Prostate gland (tissue), 2 donors: ENCODE measurements at regions not wholly inside any gene's neighbourhood (a gene's known extent, or its start where the extent isn't known, plus 50 kb on each side); places are given as distances from the start of the nearest gene placed in this dataset.

Experiments
- DNase-seq: peaks from one replicate; pipeline ENCODE4 v3.0.0-alpha.2; 2019; ENCODE audit warnings: low spot score
- H3K27ac ChIP-seq, 2 donors: fragments of 200-600 bp; sonication (generic); 2 replicates each; pipeline ENCODE4 v1.5.1; 2017 to 2019
- H3K27me3 ChIP-seq: fragments of 200-600 bp; sonication (generic); replicated peaks from 2 replicates; pipeline ENCODE4 v1.5.1; 2019; ENCODE audit not compliant: insufficient read depth
- H3K36me3 ChIP-seq, 2 donors: fragments of 200-600 bp; sonication (generic); 1 replicate in 1 of 2; 2 replicates in 1 of 2; pipeline versions ENCODE4 v1.5.1 to v1.8.1; 2017 to 2019
- H3K4me1 ChIP-seq: fragments of 200-600 bp; sonication (generic); replicated peaks from 2 replicates; pipeline ENCODE4 v1.5.1; 2019
- H3K4me3 ChIP-seq, 2 donors: fragments of 200-600 bp; sonication (generic); 2 replicates each; pipeline ENCODE4 v1.5.1; 2017 to 2019
- H3K9me3 ChIP-seq: fragments of 200-600 bp; sonication (generic); 2 replicates; pipeline ENCODE4 v1.5.1; 2017
- CTCF ChIP-seq, 4 experiments: fragments of 200-600 bp in 2 of 4; fragments of 450-650 bp in 2 of 4; sonication (generic) in 2 of 4; IDR thresholded peaks; 1 replicate in 3 of 4; 2 replicates in 1 of 4; pipeline ENCODE4 v1.5.1; 2016 to 2019; ENCODE audit warnings: antibody characterized with exemption in 4 of 4, mild to moderate bottlenecking in 2 of 4, moderate library complexity in 2 of 4
- POLR2A ChIP-seq: fragments of 450-650 bp; IDR thresholded peaks from one replicate; pipeline ENCODE4 v1.6.1; 2016; ENCODE audit warnings: antibody characterized with exemption, mild to moderate bottlenecking
- POLR2AphosphoS5 ChIP-seq: sonication (generic); formaldehyde crosslinking; IDR thresholded peaks from one replicate; pipeline ENCODE4 v1.6.1; 2017; ENCODE audit warnings: antibody characterized with exemption
- WGBS: methylation state at CpG from one replicate; pipeline ENCODE4 v1.1.5; 2018; 5-methylcytosine and 5-hydroxymethylcytosine counted together
- intact Hi-C: fragments of 100-400 bp; cut with DNase I; formaldehyde crosslinking; loops from one replicate; pipeline ENCODE4 v1.14.2; 2022

DNA sequence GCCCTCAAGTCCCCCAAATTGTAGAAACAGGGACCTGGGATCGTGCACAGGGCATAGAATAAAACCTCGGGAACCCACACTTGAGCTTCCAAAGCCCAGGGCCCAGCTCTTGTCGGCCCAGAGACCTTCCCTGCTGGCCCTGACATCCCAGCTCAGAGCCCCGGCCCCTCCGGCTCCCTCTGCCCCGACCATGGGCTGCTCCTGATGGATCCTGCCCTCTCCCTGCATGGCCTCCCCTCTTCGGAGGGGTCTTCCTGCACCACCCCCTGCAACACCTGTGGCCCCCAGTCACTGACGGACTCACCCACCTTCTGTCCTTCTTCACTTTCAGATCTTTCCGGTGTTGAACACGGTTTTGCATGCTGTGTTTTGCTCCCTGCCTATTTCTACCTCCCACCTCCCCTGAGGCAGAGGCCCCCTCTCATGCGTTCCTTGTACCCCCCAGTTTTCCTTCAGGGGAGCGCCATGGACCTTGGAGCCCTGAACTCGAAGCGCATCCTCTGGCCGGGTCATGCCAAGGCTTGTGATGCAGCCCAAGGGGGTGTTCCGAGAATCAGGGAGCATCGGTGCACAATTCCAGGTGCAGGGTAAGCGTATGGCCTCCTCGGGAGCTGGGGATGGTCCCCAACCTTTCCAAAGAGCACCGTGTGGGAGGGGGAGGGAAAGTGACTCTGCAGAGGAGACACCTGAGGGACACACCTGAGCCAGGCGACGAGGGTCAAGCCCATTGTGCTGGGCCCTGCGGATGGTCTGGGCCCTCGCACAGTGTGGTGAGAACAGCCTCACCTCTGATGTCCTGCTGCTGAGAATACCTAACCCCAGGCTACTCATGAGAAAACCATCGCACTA, 666.4 kb downstream of the BRD1 start:
- no peaks in the 10 kb centered on the region for H3K4me1 ChIP-seq
- DNase-seq, result no peak
- no peak overlapping the region for H3K4me3 ChIP-seq
- TF ChIP-seq POLR2A, result no peak
- no peak for TF ChIP-seq CTCF (IDR thresholded peaks at IDR 0.05)
- no peaks in the 10 kb centered on the region for H3K9me3 ChIP-seq
- 89% methylated on average over 25 of the region's 25 CpGs for WGBS
- H3K27ac ChIP-seq, result no peak overlapping the region
- intact Hi-C loops, result no loop called here
- H3K36me3 ChIP-seq, result no peaks in the 10 kb centered on the region
- H3K27me3 ChIP-seq, result peaks cover 23% of the 10 kb centered on the region

GRCh38 chr22:49160261-49161001, 667.2 kb downstream of the BRD1 start:
- no peak overlapping the region for H3K27ac ChIP-seq
- peaks cover 23% of the 10 kb centered on the region for H3K27me3 ChIP-seq
- intact Hi-C loops, result no loop called here
- WGBS, result 64% methylated on average over 17 of the region's 19 CpGs
- H3K4me1 ChIP-seq, result no peaks in the 10 kb centered on the region
- H3K36me3 ChIP-seq, result no peaks in the 10 kb centered on the region
- TF ChIP-seq POLR2AphosphoS5 (no peak), CTCF (IDR thresholded peaks at IDR 0.05) (no peak), POLR2A (no peak)
- DNase-seq, result no peak
- no peak overlapping the region for H3K4me3 ChIP-seq
- H3K9me3 ChIP-seq, result no peaks in the 10 kb centered on the region

- intact Hi-C loops, result no loop called here
- Histone ChIP-seq H3K9me3 (no peaks in the 10 kb centered on the region), H3K4me3 (no peak overlapping the region), H3K27ac (no peak overlapping the region), H3K27me3 (peaks cover 21% of the 10 kb centered on the region), H3K4me1 (no peaks in the 10 kb centered on the region), H3K36me3 (no peaks in the 10 kb centered on the region)
- no peak for DNase-seq
- 42% methylated on average over 10 of the region's 10 CpGs for WGBS
- TF ChIP-seq CTCF (IDR thresholded peaks at IDR 0.05) (no peak), POLR2AphosphoS5 (no peak), POLR2A (no peak)
These were observed 668.0 kb downstream of the BRD1 start for GRCh38 chr22:49159711-49160110.

- TF ChIP-seq POLR2AphosphoS5, result no peak
- TF ChIP-seq CTCF (IDR thresholded peaks at IDR 0.05), result no peak
- no peak for TF ChIP-seq POLR2A
- H3K4me1 ChIP-seq, result no peaks in the 10 kb centered on the region
- no peaks in the 10 kb centered on the region for H3K36me3 ChIP-seq
- 68% methylated on average over 16 of the region's 19 CpGs for WGBS
- H3K4me3 ChIP-seq, result no peak overlapping the region
- DNase-seq, result no peak
- no peak overlapping the region for H3K27ac ChIP-seq
- intact Hi-C loops, result no loop called here
- H3K9me3 ChIP-seq, result no peaks in the 10 kb centered on the region
- H3K27me3 ChIP-seq, result peaks cover 21% of the 10 kb centered on the region
These were observed 668.7 kb downstream of the BRD1 start for GRCh38 chr22:49158741-49159564.
